Gastrocnemius medialis (tissue), 4 donors: ENCODE measurements at regions not wholly inside any gene's neighbourhood (a gene's known extent, or its start where the extent isn't known, plus 50 kb on each side); places are given as distances from the start of the nearest gene placed in this dataset.

ENCODE experiments used
- ATAC-seq, 2 donors: fragments of 150-250 bp; one replicate each; pipeline ENCODE4 v1.9.1; 2016
- DNase-seq, 2 donors: peaks; one replicate each; pipeline ENCODE4 v3.0.0-alpha.2; 2019
- H3K27ac ChIP-seq, 4 donors: fragments of 200-600 bp; sonication (generic); 1 replicate in 1 of 4; 2 replicates in 3 of 4; pipeline ENCODE4 v1.5.1; 2016 to 2018; ENCODE audit warnings: mild to moderate bottlenecking in 2 of 4, moderate library complexity in 1 of 4
- H3K27me3 ChIP-seq, 3 donors: fragments of 200-600 bp; sonication (generic) in 2 of 3; 1 replicate in 1 of 3; 2 replicates in 2 of 3; pipeline versions ENCODE4 v1.5.1 to v1.6.0; 2016 to 2019; ENCODE audit warnings: mild to moderate bottlenecking in 1 of 3, moderate library complexity in 1 of 3
- H3K36me3 ChIP-seq, 2 donors: fragments of 200-600 bp; sonication (generic) in 1 of 2; one replicate each; pipeline ENCODE4 v1.5.1; 2017 to 2018
- H3K4me1 ChIP-seq, 2 donors: fragments of 200-600 bp; sonication (generic) in 1 of 2; one replicate each; pipeline ENCODE4 v1.5.1; 2016 to 2017; ENCODE audit warnings: mild to moderate bottlenecking in 2 of 2
- H3K4me3 ChIP-seq, 4 donors: fragments of 200-600 bp; sonication (generic) in 3 of 4; 1 replicate in 1 of 4; 2 replicates in 3 of 4; pipeline ENCODE4 v1.5.1; 2016 to 2019; ENCODE audit warnings: mild to moderate bottlenecking in 2 of 4
- H3K9me3 ChIP-seq, 3 donors: fragments of 200-600 bp; sonication (generic) in 2 of 3; 1 replicate in 1 of 3; 2 replicates in 2 of 3; pipeline ENCODE4 v1.5.1; 2016 to 2019
- CTCF ChIP-seq, 5 experiments: fragments of 450-650 bp in 3 of 5; fragments of 200-600 bp in 2 of 5; sonication (generic) in 2 of 5; IDR thresholded peaks in 4 of 5; conservative IDR thresholded peaks in 1 of 5; 1 replicate in 4 of 5; 2 replicates in 1 of 5; pipeline ENCODE4 v1.5.1; 2016 to 2019; ENCODE audit warnings: antibody characterized with exemption in 5 of 5, mild to moderate bottlenecking in 3 of 5, moderate library complexity in 3 of 5
- POLR2A ChIP-seq, 2 donors: fragments of 450-650 bp; IDR thresholded peaks; one replicate each; pipeline ENCODE4 v1.6.1; 2017; ENCODE audit warnings: antibody characterized with exemption in 2 of 2, mild to moderate bottlenecking in 2 of 2, moderate library complexity in 2 of 2
- in situ Hi-C, 4 donors: fragments of 200-750 bp; cut with MboI; loops; one replicate each; pipeline versions ENCODE4 v1.15.0 to v1.8.0; 2017; ENCODE audit warnings: low sequenced_read_pairs in 4 of 4
- intact Hi-C: fragments of 100-400 bp; cut with DNase I; formaldehyde crosslinking; loops from one replicate; pipeline ENCODE4 v1.15.1; 2023; ENCODE audit warnings: low total_unique reads

- TF ChIP-seq CTCF (IDR thresholded peaks at IDR 0.05 in 4 of 5, conservative IDR thresholded peaks at IDR 0.05 in 1 of 5) (no peak), POLR2A (IDR thresholded peaks at IDR 0.05) (no peak)
- no peak for ATAC-seq
- no peaks in the 10 kb centered on the region for H3K27me3 ChIP-seq
- intact Hi-C loops = no loop called here
- DNase-seq = no peak
- H3K36me3 ChIP-seq = no peaks in the 10 kb centered on the region
- no peaks in the 10 kb centered on the region for H3K4me1 ChIP-seq
- H3K4me3 ChIP-seq = no peak overlapping the region
- no peak overlapping the region for H3K27ac ChIP-seq
- in situ Hi-C loops = no loop called here
- no peaks in the 10 kb centered on the region for H3K9me3 ChIP-seq
Measured at GRCh38 chr10:128367807-128368206, 241.6 kb upstream of the MKI67 start.

- no peaks in the 10 kb centered on the region for H3K36me3 ChIP-seq
- H3K27me3 ChIP-seq = no peaks in the 10 kb centered on the region
- DNase-seq (no peak), ATAC-seq (no peak)
- H3K27ac ChIP-seq = no peak overlapping the region
- intact Hi-C loops = no loop called here
- no peak overlapping the region for H3K4me3 ChIP-seq
- no peak for TF ChIP-seq CTCF (IDR thresholded peaks at IDR 0.05 in 4 of 5, conservative IDR thresholded peaks at IDR 0.05 in 1 of 5)
- TF ChIP-seq POLR2A (IDR thresholded peaks at IDR 0.05) = no peak
- in situ Hi-C loops = no loop called here
- H3K9me3 ChIP-seq = no peaks in the 10 kb centered on the region
- no peaks in the 10 kb centered on the region for H3K4me1 ChIP-seq
Measured at GRCh38 chr10:128369101-128369650, 243.0 kb upstream of the MKI67 start.

- no peaks in the 10 kb centered on the region for H3K27me3 ChIP-seq
- TF ChIP-seq POLR2A (IDR thresholded peaks at IDR 0.05) = no peak
- no peak for TF ChIP-seq CTCF (IDR thresholded peaks at IDR 0.05 in 4 of 5, conservative IDR thresholded peaks at IDR 0.05 in 1 of 5)
- ATAC-seq (no peak), DNase-seq (no peak)
- in situ Hi-C loops (no loop called here), intact Hi-C loops (no loop called here)
- no peaks in the 10 kb centered on the region for H3K36me3 ChIP-seq
- H3K9me3 ChIP-seq = no peaks in the 10 kb centered on the region
- no peak overlapping the region for H3K27ac ChIP-seq
- no peak overlapping the region for H3K4me3 ChIP-seq
- peaks cover 16 to 18% of the 10 kb centered on the region in 2 donors for H3K4me1 ChIP-seq
Measured at GRCh38 chr10:128373071-128373749, 247.0 kb upstream of the MKI67 start.

- in situ Hi-C loops (no loop called here), intact Hi-C loops (no loop called here)
- TF ChIP-seq POLR2A (IDR thresholded peaks at IDR 0.05) = no peak
- TF ChIP-seq CTCF (IDR thresholded peaks at IDR 0.05 in 4 of 5, conservative IDR thresholded peaks at IDR 0.05 in 1 of 5) = no peak
- Histone ChIP-seq H3K36me3 (no peaks in the 10 kb centered on the region), H3K9me3 (no peaks in the 10 kb centered on the region), H3K4me1 (peaks cover 19 to 22% of the 10 kb centered on the region in 2 donors), H3K27me3 (no peaks in the 10 kb centered on the region), H3K27ac (no peak overlapping the region), H3K4me3 (no peak overlapping the region)
- no peak for ATAC-seq
- no peak for DNase-seq
Measured at GRCh38 chr10:128373831-128374230, 247.6 kb upstream of the MKI67 start.
